Prostate gland (tissue), 2 donors: ENCODE measurements at regions not wholly inside any gene's neighbourhood (a gene's known extent, or its start where the extent isn't known, plus 50 kb on each side); places are given as distances from the start of the nearest gene placed in this dataset.

ENCODE experiments used
- DNase-seq: peaks from one replicate; pipeline ENCODE4 v3.0.0-alpha.2; 2019; ENCODE audit warnings: low spot score
- H3K27ac ChIP-seq, 2 donors: fragments of 200-600 bp; sonication (generic); 2 replicates each; pipeline ENCODE4 v1.5.1; 2017 to 2019
- H3K27me3 ChIP-seq: fragments of 200-600 bp; sonication (generic); replicated peaks from 2 replicates; pipeline ENCODE4 v1.5.1; 2019; ENCODE audit not compliant: insufficient read depth
- H3K36me3 ChIP-seq, 2 donors: fragments of 200-600 bp; sonication (generic); 1 replicate in 1 of 2; 2 replicates in 1 of 2; pipeline versions ENCODE4 v1.5.1 to v1.8.1; 2017 to 2019
- H3K4me1 ChIP-seq: fragments of 200-600 bp; sonication (generic); replicated peaks from 2 replicates; pipeline ENCODE4 v1.5.1; 2019
- H3K4me3 ChIP-seq, 2 donors: fragments of 200-600 bp; sonication (generic); 2 replicates each; pipeline ENCODE4 v1.5.1; 2017 to 2019
- H3K9me3 ChIP-seq: fragments of 200-600 bp; sonication (generic); 2 replicates; pipeline ENCODE4 v1.5.1; 2017
- POLR2A ChIP-seq: fragments of 450-650 bp; IDR thresholded peaks from one replicate; pipeline ENCODE4 v1.6.1; 2016; ENCODE audit warnings: antibody characterized with exemption, mild to moderate bottlenecking
- POLR2AphosphoS5 ChIP-seq: sonication (generic); formaldehyde crosslinking; IDR thresholded peaks from one replicate; pipeline ENCODE4 v1.6.1; 2017; ENCODE audit warnings: antibody characterized with exemption
- WGBS: methylation state at CpG from one replicate; pipeline ENCODE4 v1.1.5; 2018; 5-methylcytosine and 5-hydroxymethylcytosine counted together
- intact Hi-C: fragments of 100-400 bp; cut with DNase I; formaldehyde crosslinking; loops from one replicate; pipeline ENCODE4 v1.14.2; 2022
- TF ChIP-seq, protein P1 (sequence below), 4 experiments: fragments of 200-600 bp in 2 of 4; fragments of 450-650 bp in 2 of 4; sonication (generic) in 2 of 4; IDR thresholded peaks; 1 replicate in 3 of 4; 2 replicates in 1 of 4; pipeline ENCODE4 v1.5.1; 2016 to 2019; ENCODE audit warnings: antibody characterized with exemption in 4 of 4, mild to moderate bottlenecking in 2 of 4, moderate library complexity in 2 of 4

GRCh38 chr2:8119782-8120505 lies 561.9 kb upstream of the ID2 start:
- 18% methylated on average over 9 of the region's 9 CpGs for WGBS

DNA sequence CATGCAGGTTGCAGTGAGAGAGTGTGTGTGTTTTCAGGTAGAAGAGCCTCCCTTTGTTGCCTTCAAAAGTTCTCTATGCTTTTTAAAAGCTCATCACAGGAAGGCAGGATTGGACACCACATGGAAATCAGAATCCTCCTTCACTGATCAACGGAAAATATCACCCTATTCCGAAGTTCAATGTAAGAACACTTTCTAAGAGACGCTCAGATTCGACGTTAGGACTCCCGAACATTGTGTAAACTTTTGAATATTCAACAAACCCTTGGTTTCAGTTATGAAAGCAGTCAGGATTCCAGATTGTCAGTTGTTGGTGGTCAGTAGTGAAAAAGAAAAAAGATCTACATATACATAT lies 561.4 kb upstream of the ID2 start:
- TF ChIP-seq POLR2A, result no peak
- intact Hi-C loops, result no loop called here
- H3K27ac ChIP-seq, result no peak overlapping the region

More at GRCh38 chr2:8119782-8120505, 561.9 kb upstream of the ID2 start:
- Histone ChIP-seq H3K4me3 (peak overlapping the region in 1 of 2 donors; percentile 6), H3K27me3 (no peaks in the 10 kb centered on the region), H3K4me1 (no peaks in the 10 kb centered on the region), H3K9me3 (no peaks in the 10 kb centered on the region), H3K36me3 (no peaks in the 10 kb centered on the region), H3K27ac (peak overlapping the region in 1 of 2 donors; percentile 48)
- intact Hi-C loops, result no loop called here
- peak; percentile 40 for DNase-seq
- TF ChIP-seq POLR2A (no peak), POLR2AphosphoS5 (peak; percentile 73)

GRCh38 chr2:8121022-8121825 lies 560.6 kb upstream of the ID2 start:
- TF ChIP-seq, protein P1, sequence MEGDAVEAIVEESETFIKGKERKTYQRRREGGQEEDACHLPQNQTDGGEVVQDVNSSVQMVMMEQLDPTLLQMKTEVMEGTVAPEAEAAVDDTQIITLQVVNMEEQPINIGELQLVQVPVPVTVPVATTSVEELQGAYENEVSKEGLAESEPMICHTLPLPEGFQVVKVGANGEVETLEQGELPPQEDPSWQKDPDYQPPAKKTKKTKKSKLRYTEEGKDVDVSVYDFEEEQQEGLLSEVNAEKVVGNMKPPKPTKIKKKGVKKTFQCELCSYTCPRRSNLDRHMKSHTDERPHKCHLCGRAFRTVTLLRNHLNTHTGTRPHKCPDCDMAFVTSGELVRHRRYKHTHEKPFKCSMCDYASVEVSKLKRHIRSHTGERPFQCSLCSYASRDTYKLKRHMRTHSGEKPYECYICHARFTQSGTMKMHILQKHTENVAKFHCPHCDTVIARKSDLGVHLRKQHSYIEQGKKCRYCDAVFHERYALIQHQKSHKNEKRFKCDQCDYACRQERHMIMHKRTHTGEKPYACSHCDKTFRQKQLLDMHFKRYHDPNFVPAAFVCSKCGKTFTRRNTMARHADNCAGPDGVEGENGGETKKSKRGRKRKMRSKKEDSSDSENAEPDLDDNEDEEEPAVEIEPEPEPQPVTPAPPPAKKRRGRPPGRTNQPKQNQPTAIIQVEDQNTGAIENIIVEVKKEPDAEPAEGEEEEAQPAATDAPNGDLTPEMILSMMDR (IDR thresholded peaks at IDR 0.05), result no peak
- TF ChIP-seq POLR2AphosphoS5 (no peak), POLR2A (no peak)
- Histone ChIP-seq H3K4me3 (no peak overlapping the region), H3K4me1 (no peaks in the 10 kb centered on the region), H3K9me3 (no peaks in the 10 kb centered on the region), H3K27me3 (no peaks in the 10 kb centered on the region), H3K36me3 (no peaks in the 10 kb centered on the region), H3K27ac (no peak overlapping the region)
- intact Hi-C loops, result no loop called here
- WGBS, result 76% methylated on average over 10 of the region's 10 CpGs
- no peak for DNase-seq

More for the DNA sequence above, 561.4 kb upstream of the ID2 start:
- Histone ChIP-seq H3K36me3 (no peaks in the 10 kb centered on the region), H3K27me3 (no peaks in the 10 kb centered on the region), H3K9me3 (no peaks in the 10 kb centered on the region), H3K4me3 (no peak overlapping the region), H3K4me1 (no peaks in the 10 kb centered on the region)
- no peak for DNase-seq
- WGBS, result 22% methylated on average over 6 of the region's 6 CpGs

GRCh38 chr2:8121826-8122513 lies 559.9 kb upstream of the ID2 start:
- no peak for DNase-seq
- TF ChIP-seq POLR2A (no peak), POLR2AphosphoS5 (no peak)
- TF ChIP-seq, protein P1 (IDR thresholded peaks at IDR 0.05), result no peak
- intact Hi-C loops, result no loop called here
- 70% methylated on average over 5 of the region's 5 CpGs for WGBS
- H3K27me3 ChIP-seq, result no peaks in the 10 kb centered on the region
- H3K27ac ChIP-seq, result no peak overlapping the region
- no peak overlapping the region for H3K4me3 ChIP-seq
- H3K4me1 ChIP-seq, result no peaks in the 10 kb centered on the region
- no peaks in the 10 kb centered on the region for H3K9me3 ChIP-seq
- no peaks in the 10 kb centered on the region for H3K36me3 ChIP-seq

DNA sequence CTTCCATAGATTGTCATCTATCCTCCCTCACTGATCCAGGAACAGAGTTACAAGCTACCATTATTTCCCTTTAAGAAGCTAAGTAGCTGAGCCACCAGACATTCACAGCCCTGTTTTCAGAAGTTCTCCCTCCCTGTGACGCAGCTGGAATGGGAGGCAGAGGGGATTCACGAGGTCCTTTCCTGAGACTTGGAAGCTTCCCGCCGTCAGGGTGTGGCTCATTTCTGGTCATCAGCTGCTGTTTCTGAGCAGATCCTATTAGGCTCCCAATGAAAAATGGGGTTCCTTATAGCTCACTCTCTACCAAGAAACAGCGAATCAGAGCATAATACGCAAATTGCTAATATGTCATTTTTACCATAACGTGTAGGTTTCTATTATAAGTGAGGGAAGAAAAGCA lies 559.3 kb upstream of the ID2 start:
- TF ChIP-seq POLR2A, result no peak
- TF ChIP-seq, protein P1 (IDR thresholded peaks at IDR 0.05), result no peak
- TF ChIP-seq POLR2AphosphoS5, result no peak
- Histone ChIP-seq H3K36me3 (no peaks in the 10 kb centered on the region), H3K27me3 (no peaks in the 10 kb centered on the region), H3K9me3 (no peaks in the 10 kb centered on the region), H3K4me1 (no peaks in the 10 kb centered on the region), H3K4me3 (no peak overlapping the region), H3K27ac (no peak overlapping the region)
- DNase-seq, result no peak
- intact Hi-C loops, result no loop called here
- WGBS, result 82% methylated on average over 7 of the region's 7 CpGs
